ENCODE measurements at regions not wholly inside any gene's neighbourhood (a gene's known extent, or its start where the extent isn't known, plus 50 kb on each side); places are given as distances from the start of the nearest gene placed in this dataset.

- H3K9me3 ChIP-seq, result no peaks in the 10 kb centered on the region
- H3K4me1 ChIP-seq, result no peaks in the 10 kb centered on the region
- no peaks in the 10 kb centered on the region for H3K27me3 ChIP-seq
- H3K36me3 ChIP-seq, result no peaks in the 10 kb centered on the region
- no peak overlapping the region for H3K4me3 ChIP-seq (ENCODE audit: low read depth, low read length)
- no peak for DNase-seq
- TF ChIP-seq CTCF (IDR thresholded peaks at IDR 0.05; ENCODE audit: low read depth, low read length), result no peak
Measured at GRCh38 chr13:92972751-92973150, 253.9 kb upstream of the GPC6 start.

DNA sequence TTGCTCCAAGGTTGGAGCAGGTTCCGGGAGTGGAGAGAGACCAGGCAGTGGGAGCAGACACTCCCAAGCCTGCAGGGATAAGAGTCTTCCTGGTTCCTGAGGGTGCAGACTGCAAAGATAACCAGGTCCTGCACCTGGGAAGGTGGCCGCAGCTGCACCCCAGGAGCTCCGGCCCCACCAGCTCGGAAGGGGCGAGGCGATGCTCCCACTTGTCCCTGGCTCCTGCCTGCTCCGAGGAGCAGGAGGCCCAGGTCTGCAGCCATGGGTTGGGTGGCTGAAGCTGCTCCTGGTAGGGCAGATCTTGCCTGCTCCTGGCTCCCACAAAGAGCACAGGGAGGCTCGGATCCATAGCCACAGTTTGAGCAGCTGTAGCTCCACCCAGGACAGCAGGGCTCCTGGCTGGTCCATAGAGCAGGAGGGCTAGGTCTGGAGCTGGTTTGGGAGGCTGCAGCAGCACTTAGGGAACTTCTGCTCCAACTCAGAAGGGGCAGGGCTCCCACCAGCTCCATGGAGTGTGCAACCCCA is 251.6 kb upstream of the GPC6 start:
- no peak overlapping the region for H3K4me3 ChIP-seq (ENCODE audit: low read depth, low read length)

GRCh38 chr13:92976657-92977056 is 249.9 kb upstream of the GPC6 start:
- TF ChIP-seq CTCF (IDR thresholded peaks at IDR 0.05; ENCODE audit: low read depth, low read length), result no peak
- no peaks in the 10 kb centered on the region for H3K27me3 ChIP-seq
- H3K36me3 ChIP-seq, result no peaks in the 10 kb centered on the region
- H3K4me3 ChIP-seq (ENCODE audit: low read depth, low read length), result no peak overlapping the region
- no peaks in the 10 kb centered on the region; the same call in 1 of the 2 replicates for H3K4me1 ChIP-seq
- no peak for DNase-seq
- no peaks in the 10 kb centered on the region for H3K9me3 ChIP-seq

More for the DNA sequence above, 251.6 kb upstream of the GPC6 start:
- DNase-seq, result no peak
- no peaks in the 10 kb centered on the region for H3K36me3 ChIP-seq
- H3K27me3 ChIP-seq, result no peaks in the 10 kb centered on the region
- H3K4me1 ChIP-seq, result no peaks in the 10 kb centered on the region; the same call in 1 of the 2 replicates
- H3K9me3 ChIP-seq, result no peaks in the 10 kb centered on the region
- TF ChIP-seq CTCF (IDR thresholded peaks at IDR 0.05; ENCODE audit: low read depth, low read length), result no peak

DNA sequence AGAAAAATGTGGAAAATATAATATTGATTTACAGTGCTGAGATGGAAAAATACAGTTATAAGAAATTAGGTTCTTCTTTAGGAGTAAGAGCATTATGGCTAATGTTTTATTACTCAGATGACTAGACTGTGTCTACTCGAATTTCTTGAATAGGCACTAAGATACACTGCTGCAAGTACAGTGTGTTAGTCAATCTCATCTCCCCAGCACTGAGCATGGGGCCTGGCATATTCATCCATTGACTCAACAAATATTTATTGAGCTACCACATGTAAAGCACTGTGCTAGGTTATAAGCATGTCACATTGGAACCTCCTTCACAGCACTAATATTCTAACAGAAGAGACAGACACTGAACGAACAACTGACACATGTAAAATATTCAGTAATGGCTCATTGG is 242.5 kb upstream of the GPC6 start:
- DNase-seq, result no peak
- H3K9me3 ChIP-seq, result no peaks in the 10 kb centered on the region
- TF ChIP-seq CTCF (IDR thresholded peaks at IDR 0.05; ENCODE audit: low read depth, low read length), result no peak

GRCh38 chr13:92989301-92989700 is 237.3 kb upstream of the GPC6 start:
- Histone ChIP-seq H3K9me3 (no peaks in the 10 kb centered on the region), H3K36me3 (no peaks in the 10 kb centered on the region), H3K4me1 (no peaks in the 10 kb centered on the region), H3K4me3 (ENCODE audit: low read depth, low read length) (no peak overlapping the region), H3K27me3 (no peaks in the 10 kb centered on the region)
- no peak for TF ChIP-seq CTCF (IDR thresholded peaks at IDR 0.05; ENCODE audit: low read depth, low read length)
- no peak for DNase-seq

More for the DNA sequence above, 242.5 kb upstream of the GPC6 start:
- no peaks in the 10 kb centered on the region for H3K4me1 ChIP-seq
- no peaks in the 10 kb centered on the region for H3K36me3 ChIP-seq
- no peaks in the 10 kb centered on the region for H3K27me3 ChIP-seq
- H3K4me3 ChIP-seq (ENCODE audit: low read depth, low read length), result no peak overlapping the region

DNA sequence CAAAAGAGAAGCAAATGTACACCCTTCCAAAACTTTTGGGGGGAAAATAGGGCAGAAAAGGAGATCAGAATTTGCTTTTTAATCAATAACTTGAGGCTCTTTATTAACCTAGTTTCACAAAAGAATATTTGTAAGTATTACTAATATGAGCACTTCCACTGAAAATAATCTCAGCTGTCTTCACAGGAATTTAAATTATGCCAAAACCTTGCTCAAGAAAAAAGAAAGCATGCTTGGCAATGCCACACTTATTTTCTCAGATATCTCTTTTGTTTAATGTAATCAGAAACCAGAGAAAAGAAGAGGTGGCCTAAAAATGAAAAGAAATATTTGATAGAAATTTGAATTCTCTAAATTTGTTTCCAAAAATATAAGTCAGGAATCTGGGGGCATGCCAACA is 234.9 kb upstream of the GPC6 start:
- H3K27me3 ChIP-seq, result no peaks in the 10 kb centered on the region
- no peak for DNase-seq
- H3K4me3 ChIP-seq (ENCODE audit: low read depth, low read length), result no peak overlapping the region
- no peaks in the 10 kb centered on the region; the same call in 1 of the 2 replicates for H3K9me3 ChIP-seq
- H3K4me1 ChIP-seq, result no peaks in the 10 kb centered on the region
- no peak for TF ChIP-seq CTCF (IDR thresholded peaks at IDR 0.05; ENCODE audit: low read depth, low read length)
- H3K36me3 ChIP-seq, result no peaks in the 10 kb centered on the region

Measured in BE2C (cell line).